ENCODE measurements at regions not wholly inside any gene's neighbourhood (a gene's known extent, or its start where the extent isn't known, plus 50 kb on each side); places are given as distances from the start of the nearest gene placed in this dataset.

DNA sequence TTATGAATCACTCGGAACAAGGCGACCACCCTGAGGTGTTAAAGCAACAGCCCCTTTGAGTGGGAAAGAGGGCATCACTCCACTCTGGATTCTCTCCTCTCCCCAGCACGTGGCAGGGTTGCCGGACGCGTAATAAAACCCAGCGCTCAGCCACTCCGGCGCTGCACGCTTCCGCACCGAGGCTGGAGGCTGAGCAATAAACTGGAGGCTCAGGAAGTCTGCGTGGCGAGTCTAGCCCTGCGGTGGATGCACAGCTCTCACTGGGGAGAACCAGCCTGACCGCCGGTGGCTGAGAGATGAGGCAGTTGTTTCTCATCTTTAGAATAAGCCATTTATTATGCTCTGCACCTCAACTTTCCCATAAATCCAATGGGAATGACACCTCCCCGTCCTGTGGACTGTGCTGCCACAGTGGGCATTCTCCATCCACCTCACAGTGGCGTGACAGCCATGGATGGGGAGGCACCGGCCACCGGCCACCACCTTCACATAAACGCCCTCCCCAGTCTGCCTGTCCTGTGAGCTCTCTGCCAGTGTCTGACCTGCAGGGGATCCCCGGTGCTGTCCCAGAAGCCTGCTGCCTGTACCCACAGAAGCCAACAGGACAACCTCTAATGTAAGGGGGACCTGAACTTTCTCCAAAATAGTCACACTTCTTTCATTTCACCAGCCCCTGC lies 64.2 kb upstream of the GGTLC1 start (continued):
- TF ChIP-seq SFPQ (IDR thresholded peaks at IDR 0.05; ENCODE audit: low read depth, low read length), result no peak
- no peak for TF ChIP-seq HDAC8 (tag; IDR thresholded peaks at IDR 0.05)
- no peak for TF ChIP-seq ERF (CRISPR knock-in tag; IDR thresholded peaks at IDR 0.05)
- TF ChIP-seq, protein P1, sequence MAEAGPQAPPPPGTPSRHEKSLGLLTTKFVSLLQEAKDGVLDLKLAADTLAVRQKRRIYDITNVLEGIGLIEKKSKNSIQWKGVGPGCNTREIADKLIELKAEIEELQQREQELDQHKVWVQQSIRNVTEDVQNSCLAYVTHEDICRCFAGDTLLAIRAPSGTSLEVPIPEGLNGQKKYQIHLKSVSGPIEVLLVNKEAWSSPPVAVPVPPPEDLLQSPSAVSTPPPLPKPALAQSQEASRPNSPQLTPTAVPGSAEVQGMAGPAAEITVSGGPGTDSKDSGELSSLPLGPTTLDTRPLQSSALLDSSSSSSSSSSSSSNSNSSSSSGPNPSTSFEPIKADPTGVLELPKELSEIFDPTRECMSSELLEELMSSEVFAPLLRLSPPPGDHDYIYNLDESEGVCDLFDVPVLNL (CRISPR knock-in tag; IDR thresholded peaks at IDR 0.05; ENCODE audit: low read depth), result no peak
- TF ChIP-seq, protein P2, sequence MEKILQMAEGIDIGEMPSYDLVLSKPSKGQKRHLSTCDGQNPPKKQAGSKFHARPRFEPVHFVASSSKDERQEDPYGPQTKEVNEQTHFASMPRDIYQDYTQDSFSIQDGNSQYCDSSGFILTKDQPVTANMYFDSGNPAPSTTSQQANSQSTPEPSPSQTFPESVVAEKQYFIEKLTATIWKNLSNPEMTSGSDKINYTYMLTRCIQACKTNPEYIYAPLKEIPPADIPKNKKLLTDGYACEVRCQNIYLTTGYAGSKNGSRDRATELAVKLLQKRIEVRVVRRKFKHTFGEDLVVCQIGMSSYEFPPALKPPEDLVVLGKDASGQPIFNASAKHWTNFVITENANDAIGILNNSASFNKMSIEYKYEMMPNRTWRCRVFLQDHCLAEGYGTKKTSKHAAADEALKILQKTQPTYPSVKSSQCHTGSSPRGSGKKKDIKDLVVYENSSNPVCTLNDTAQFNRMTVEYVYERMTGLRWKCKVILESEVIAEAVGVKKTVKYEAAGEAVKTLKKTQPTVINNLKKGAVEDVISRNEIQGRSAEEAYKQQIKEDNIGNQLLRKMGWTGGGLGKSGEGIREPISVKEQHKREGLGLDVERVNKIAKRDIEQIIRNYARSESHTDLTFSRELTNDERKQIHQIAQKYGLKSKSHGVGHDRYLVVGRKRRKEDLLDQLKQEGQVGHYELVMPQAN (IDR thresholded peaks at IDR 0.05; ENCODE audit: borderline replicate concordance), result no peak
- TF ChIP-seq, protein P3, sequence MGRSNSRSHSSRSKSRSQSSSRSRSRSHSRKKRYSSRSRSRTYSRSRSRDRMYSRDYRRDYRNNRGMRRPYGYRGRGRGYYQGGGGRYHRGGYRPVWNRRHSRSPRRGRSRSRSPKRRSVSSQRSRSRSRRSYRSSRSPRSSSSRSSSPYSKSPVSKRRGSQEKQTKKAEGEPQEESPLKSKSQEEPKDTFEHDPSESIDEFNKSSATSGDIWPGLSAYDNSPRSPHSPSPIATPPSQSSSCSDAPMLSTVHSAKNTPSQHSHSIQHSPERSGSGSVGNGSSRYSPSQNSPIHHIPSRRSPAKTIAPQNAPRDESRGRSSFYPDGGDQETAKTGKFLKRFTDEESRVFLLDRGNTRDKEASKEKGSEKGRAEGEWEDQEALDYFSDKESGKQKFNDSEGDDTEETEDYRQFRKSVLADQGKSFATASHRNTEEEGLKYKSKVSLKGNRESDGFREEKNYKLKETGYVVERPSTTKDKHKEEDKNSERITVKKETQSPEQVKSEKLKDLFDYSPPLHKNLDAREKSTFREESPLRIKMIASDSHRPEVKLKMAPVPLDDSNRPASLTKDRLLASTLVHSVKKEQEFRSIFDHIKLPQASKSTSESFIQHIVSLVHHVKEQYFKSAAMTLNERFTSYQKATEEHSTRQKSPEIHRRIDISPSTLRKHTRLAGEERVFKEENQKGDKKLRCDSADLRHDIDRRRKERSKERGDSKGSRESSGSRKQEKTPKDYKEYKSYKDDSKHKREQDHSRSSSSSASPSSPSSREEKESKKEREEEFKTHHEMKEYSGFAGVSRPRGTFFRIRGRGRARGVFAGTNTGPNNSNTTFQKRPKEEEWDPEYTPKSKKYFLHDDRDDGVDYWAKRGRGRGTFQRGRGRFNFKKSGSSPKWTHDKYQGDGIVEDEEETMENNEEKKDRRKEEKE (IDR thresholded peaks at IDR 0.05; ENCODE audit: borderline replicate concordance in 1 of 2, control insufficient read depth in 1 of 2, low read depth in 2 of 2, low read length in 1 of 2), result no peak
- TF ChIP-seq ETV6 (IDR thresholded peaks at IDR 0.05; ENCODE audit: borderline replicate concordance in 1 of 2, low read depth in 2 of 2, low read length in 1 of 2), result no peak
- no peak for TF ChIP-seq ETV6 (CRISPR knock-in tag; IDR thresholded peaks at IDR 0.05; ENCODE audit: borderline replicate concordance)
- no peak for TF ChIP-seq KDM2B (CRISPR knock-in tag; IDR thresholded peaks at IDR 0.05)

Measured in K562 (cell line).